ENCODE measurements at regions not wholly inside any gene's neighbourhood (a gene's known extent, or its start where the extent isn't known, plus 50 kb on each side); places are given as distances from the start of the nearest gene placed in this dataset.

DNA sequence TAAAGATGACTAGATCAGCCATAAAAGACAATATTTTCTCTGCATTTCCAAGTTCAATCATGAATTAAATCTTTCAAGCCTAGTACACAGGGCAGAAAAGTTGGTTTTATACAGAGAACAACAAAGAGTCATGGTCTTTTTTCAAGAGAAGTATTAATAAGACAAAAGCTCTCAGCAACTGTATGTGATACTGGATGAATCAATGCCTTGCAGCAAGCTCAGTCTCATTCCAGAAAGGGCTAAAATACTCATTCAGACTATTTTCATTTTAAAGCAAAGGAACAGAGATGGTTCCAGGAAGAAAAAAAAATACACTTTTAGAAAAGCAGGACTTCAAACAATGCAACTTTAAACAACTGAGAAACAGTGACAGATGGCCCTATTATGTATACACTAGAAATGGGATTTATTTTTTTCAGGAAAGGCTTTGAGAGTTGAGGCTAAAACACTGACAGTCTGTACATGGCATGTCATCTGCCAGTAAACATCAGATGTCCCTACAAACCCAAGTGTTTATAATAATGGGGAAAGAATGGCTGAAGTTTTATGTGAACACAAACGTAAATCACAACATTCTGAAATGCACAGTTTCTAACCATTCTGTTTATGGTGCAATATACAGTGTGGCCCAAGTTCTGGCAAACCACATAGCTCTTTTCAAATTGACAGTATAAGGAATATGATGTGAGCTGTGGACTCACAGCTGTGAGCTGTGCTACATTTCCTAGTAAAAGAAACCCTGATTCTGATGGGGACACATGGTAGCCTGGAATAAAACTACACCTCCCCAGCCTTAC, 114.3 kb upstream of the DST start:
- TF ChIP-seq, protein P1, sequence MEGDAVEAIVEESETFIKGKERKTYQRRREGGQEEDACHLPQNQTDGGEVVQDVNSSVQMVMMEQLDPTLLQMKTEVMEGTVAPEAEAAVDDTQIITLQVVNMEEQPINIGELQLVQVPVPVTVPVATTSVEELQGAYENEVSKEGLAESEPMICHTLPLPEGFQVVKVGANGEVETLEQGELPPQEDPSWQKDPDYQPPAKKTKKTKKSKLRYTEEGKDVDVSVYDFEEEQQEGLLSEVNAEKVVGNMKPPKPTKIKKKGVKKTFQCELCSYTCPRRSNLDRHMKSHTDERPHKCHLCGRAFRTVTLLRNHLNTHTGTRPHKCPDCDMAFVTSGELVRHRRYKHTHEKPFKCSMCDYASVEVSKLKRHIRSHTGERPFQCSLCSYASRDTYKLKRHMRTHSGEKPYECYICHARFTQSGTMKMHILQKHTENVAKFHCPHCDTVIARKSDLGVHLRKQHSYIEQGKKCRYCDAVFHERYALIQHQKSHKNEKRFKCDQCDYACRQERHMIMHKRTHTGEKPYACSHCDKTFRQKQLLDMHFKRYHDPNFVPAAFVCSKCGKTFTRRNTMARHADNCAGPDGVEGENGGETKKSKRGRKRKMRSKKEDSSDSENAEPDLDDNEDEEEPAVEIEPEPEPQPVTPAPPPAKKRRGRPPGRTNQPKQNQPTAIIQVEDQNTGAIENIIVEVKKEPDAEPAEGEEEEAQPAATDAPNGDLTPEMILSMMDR (IDR thresholded peaks at IDR 0.05; ENCODE audit: insufficient read depth, low read depth, low read length): no peak
- no peak for TF ChIP-seq EZH2 (IDR thresholded peaks at IDR 0.05; ENCODE audit: insufficient read depth, low read length)

All from astrocyte (in vitro differentiated cells and primary cell).